ENCODE measurements at regions not wholly inside any gene's neighbourhood (a gene's known extent, or its start where the extent isn't known, plus 50 kb on each side); places are given as distances from the start of the nearest gene placed in this dataset.

DNA sequence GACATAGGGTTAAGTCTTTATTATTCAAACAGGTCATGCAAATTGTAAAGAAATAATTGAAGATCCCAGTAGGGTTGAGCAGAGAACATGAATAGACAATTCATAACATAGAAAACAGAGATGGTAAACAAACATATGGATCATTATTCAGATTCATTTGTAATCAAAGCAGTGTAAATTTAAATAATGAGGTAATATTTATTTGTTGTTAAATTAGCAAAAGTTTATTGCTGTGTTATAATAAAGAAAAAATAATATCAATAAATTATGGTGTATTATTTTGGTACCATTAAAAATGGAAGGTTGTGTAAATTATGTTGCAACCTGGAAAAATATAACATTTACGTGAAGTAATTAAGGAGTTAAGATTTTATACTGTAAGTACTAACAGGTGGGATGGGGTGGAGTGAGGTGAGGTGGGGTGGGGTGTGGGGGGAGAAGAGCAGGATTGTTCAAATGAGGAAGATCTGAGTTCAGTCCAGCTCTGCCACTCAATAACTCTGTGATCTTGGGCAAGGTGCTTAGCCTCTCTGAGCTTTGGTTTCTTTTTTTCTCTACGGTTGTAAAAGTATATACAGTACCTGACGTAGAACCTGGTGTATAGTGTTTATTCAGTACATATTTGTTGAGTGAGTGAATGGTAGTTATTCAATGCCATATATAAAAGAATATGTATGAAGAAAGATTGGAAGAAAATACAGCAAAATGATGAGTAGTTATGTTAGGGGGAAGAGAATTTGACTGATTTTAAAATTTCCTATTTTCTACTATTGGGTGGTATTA is 140.3 kb upstream of the KIF26B start:
- TF ChIP-seq KDM2B (CRISPR knock-in tag; IDR thresholded peaks at IDR 0.05), result no peak
- no peak for TF ChIP-seq SRSF1 (IDR thresholded peaks at IDR 0.05; ENCODE audit: low read depth, low read length)
- no peak for TF ChIP-seq TEAD1 (CRISPR knock-in tag; IDR thresholded peaks at IDR 0.05)
- TF ChIP-seq DPF2 (IDR thresholded peaks at IDR 0.05), result no peak
- no peak for TF ChIP-seq ZNF57 (CRISPR knock-in tag; IDR thresholded peaks at IDR 0.05)
- TF ChIP-seq PPARD (CRISPR knock-in tag; IDR thresholded peaks at IDR 0.05), result no peak
- no peak for TF ChIP-seq RFX1 (IDR thresholded peaks at IDR 0.05)
- TF ChIP-seq KLF13 (tag; IDR thresholded peaks at IDR 0.05; ENCODE audit: borderline replicate concordance, low read depth), result no peak
- TF ChIP-seq PCBP2 (IDR thresholded peaks at IDR 0.05; ENCODE audit: low read depth, low read length, poor library complexity, severe bottlenecking), result no peak
- no peak for TF ChIP-seq MEF2A (IDR thresholded peaks at IDR 0.05; ENCODE audit: control insufficient read depth, low read depth, low read length)
- no peak for TF ChIP-seq ZNF282 (CRISPR knock-in tag; IDR thresholded peaks at IDR 0.05)
- TF ChIP-seq, protein P1, sequence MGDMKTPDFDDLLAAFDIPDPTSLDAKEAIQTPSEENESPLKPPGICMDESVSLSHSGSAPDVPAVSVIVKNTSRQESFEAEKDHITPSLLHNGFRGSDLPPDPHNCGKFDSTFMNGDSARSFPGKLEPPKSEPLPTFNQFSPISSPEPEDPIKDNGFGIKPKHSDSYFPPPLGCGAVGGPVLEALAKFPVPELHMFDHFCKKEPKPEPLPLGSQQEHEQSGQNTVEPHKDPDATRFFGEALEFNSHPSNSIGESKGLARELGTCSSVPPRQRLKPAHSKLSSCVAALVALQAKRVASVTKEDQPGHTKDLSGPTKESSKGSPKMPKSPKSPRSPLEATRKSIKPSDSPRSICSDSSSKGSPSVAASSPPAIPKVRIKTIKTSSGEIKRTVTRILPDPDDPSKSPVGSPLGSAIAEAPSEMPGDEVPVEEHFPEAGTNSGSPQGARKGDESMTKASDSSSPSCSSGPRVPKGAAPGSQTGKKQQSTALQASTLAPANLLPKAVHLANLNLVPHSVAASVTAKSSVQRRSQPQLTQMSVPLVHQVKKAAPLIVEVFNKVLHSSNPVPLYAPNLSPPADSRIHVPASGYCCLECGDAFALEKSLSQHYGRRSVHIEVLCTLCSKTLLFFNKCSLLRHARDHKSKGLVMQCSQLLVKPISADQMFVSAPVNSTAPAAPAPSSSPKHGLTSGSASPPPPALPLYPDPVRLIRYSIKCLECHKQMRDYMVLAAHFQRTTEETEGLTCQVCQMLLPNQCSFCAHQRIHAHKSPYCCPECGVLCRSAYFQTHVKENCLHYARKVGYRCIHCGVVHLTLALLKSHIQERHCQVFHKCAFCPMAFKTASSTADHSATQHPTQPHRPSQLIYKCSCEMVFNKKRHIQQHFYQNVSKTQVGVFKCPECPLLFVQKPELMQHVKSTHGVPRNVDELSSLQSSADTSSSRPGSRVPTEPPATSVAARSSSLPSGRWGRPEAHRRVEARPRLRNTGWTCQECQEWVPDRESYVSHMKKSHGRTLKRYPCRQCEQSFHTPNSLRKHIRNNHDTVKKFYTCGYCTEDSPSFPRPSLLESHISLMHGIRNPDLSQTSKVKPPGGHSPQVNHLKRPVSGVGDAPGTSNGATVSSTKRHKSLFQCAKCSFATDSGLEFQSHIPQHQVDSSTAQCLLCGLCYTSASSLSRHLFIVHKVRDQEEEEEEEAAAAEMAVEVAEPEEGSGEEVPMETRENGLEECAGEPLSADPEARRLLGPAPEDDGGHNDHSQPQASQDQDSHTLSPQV (IDR thresholded peaks at IDR 0.05), result no peak
- TF ChIP-seq ZNF436 (CRISPR knock-in tag; IDR thresholded peaks at IDR 0.05), result no peak
- no peak for TF ChIP-seq RUNX1 (IDR thresholded peaks at IDR 0.05; ENCODE audit: low read depth)
- TF ChIP-seq, protein P2, sequence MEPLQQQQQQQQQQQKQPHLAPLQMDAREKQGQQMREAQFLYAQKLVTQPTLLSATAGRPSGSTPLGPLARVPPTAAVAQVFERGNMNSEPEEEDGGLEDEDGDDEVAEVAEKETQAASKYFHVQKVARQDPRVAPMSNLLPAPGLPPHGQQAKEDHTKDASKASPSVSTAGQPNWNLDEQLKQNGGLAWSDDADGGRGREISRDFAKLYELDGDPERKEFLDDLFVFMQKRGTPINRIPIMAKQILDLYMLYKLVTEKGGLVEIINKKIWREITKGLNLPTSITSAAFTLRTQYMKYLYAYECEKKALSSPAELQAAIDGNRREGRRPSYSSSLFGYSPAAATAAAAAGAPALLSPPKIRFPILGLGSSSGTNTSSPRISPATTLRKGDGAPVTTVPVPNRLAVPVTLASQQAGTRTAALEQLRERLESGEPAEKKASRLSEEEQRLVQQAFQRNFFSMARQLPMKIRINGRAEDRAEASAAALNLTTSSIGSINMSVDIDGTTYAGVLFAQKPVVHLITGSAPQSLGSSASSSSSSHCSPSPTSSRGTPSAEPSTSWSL (CRISPR knock-in tag; IDR thresholded peaks at IDR 0.05; ENCODE audit: borderline replicate concordance), result no peak
- TF ChIP-seq SMARCA4 (IDR thresholded peaks at IDR 0.05), result no peak
- no TSS peak for BruUV-seq (replicated peaks)
- ATAC-seq (no peak), FAIRE-seq (peak; percentile 56), DNase-seq (ENCODE audit: extremely low read depth in 1 of 4, low spot score in 3 of 4) (no peak)
- Histone ChIP-seq H3K27ac (ENCODE audit: extremely low read depth, low read depth, low read length) (no peak overlapping the region), H3K9me3 (replicated peaks; ENCODE audit: control insufficient read depth, insufficient read depth, low read depth, low read length) (no peaks in the 10 kb centered on the region), H3K4me1 (replicated peaks in 1 of 2; ENCODE audit: control insufficient read depth in 2 of 2, insufficient read depth in 2 of 2, low read length in 2 of 2) (no peaks in the 10 kb centered on the region; a peak in 1 of 5 replicates), H3K4me2 (ENCODE audit: insufficient read depth, low read length) (no peak overlapping the region), H2AFZ (ENCODE audit: low read depth, low read length) (no peak overlapping the region), H3K4me3 (no peak overlapping the region), H3K79me2 (ENCODE audit: control insufficient read depth, insufficient read depth, low read length) (no peaks in the 10 kb centered on the region), H3K9ac (ENCODE audit: insufficient read depth in 1 of 2, low read depth in 2 of 2, low read length in 2 of 2) (no peak overlapping the region), H3K27me3 (ENCODE audit: control insufficient read depth in 2 of 2, insufficient read depth in 2 of 2, low read length in 2 of 2) (no peaks in the 10 kb centered on the region), H4K20me1 (replicated peaks; ENCODE audit: control insufficient read depth, insufficient read depth, low read length) (no peaks in the 10 kb centered on the region), H3K36me3 (ENCODE audit: control insufficient read depth, insufficient read depth, low read length) (peaks cover 4% of the 10 kb centered on the region; the same call in 1 of the 3 replicates), H3K9me1 (ENCODE audit: control insufficient read depth, insufficient read depth, low read length) (no peaks in the 10 kb centered on the region)
- WGBS (ENCODE audit: insufficient coverage, low coverage, missing lambda C conversion rate), result 70% methylated on average over 3 of the region's 3 CpGs
- in situ Hi-C loops (cut with MboI), result no loop called here
- CTCF ChIA-PET (ENCODE audit: low intra/inter-chr PET ratio), result no interaction called here
- intact Hi-C loops (cut with micrococcal nuclease), result no loop called here
- POLR2A ChIA-PET, result no interaction called here

Measured in K562 (cell line).